GM13977 (cell line): ENCODE measurements at regions not wholly inside any gene's neighbourhood (a gene's known extent, or its start where the extent isn't known, plus 50 kb on each side); places are given as distances from the start of the nearest gene placed in this dataset.

Experiments used
- DNase-seq: peaks from one replicate; pipeline ENCODE4 v3.0.0; 2012; ENCODE audit warnings: low spot score
- in situ Hi-C: fragments of 300-500 bp; cut with MboI; formaldehyde crosslinking; loops from one replicate; pipeline ENCODE4 v1.12.0; 2022; ENCODE audit warnings: low sequenced_read_pairs, low pct_unique_long_range_greater_than_20kb, mixed read lengths, inconsistent platforms; ENCODE audit not compliant: unreplicated experiment
- TF ChIP-seq, protein P1 (sequence below): IDR thresholded peaks from 2 replicates; pipeline ENCODE4 v1.5.1; 2012; ENCODE audit warnings: mild to moderate bottlenecking, control low read depth; ENCODE audit not compliant: insufficient read depth; ENCODE audit errors: extremely low read depth, missing control alignments

DNA sequence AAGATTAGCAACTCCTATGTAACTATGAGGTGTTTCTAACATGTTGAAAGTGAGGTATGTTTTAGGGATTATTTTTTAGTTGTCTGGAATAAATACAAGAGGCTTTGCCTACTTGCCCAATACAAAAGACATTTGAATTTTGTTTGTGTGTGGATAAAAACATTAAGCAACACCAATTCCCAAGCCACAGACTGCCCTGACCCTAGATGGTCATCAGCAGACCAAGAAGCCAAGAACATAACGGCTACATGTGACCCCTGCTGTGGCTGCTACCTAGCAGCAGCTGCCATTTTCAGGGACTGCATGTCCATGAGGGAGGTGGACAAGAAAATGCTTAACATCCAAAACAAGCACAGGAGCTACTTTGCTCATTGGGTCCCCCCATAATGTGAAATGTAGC, 70.5 kb upstream of the QRFPR start:
- TF ChIP-seq, protein P1, sequence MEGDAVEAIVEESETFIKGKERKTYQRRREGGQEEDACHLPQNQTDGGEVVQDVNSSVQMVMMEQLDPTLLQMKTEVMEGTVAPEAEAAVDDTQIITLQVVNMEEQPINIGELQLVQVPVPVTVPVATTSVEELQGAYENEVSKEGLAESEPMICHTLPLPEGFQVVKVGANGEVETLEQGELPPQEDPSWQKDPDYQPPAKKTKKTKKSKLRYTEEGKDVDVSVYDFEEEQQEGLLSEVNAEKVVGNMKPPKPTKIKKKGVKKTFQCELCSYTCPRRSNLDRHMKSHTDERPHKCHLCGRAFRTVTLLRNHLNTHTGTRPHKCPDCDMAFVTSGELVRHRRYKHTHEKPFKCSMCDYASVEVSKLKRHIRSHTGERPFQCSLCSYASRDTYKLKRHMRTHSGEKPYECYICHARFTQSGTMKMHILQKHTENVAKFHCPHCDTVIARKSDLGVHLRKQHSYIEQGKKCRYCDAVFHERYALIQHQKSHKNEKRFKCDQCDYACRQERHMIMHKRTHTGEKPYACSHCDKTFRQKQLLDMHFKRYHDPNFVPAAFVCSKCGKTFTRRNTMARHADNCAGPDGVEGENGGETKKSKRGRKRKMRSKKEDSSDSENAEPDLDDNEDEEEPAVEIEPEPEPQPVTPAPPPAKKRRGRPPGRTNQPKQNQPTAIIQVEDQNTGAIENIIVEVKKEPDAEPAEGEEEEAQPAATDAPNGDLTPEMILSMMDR = no peak
- DNase-seq = no peak
- in situ Hi-C loops = loop anchor here (25.0 kb wide), 1 partner anchor 211 kb away; no protein-coding TSS in a partner anchor

DNA sequence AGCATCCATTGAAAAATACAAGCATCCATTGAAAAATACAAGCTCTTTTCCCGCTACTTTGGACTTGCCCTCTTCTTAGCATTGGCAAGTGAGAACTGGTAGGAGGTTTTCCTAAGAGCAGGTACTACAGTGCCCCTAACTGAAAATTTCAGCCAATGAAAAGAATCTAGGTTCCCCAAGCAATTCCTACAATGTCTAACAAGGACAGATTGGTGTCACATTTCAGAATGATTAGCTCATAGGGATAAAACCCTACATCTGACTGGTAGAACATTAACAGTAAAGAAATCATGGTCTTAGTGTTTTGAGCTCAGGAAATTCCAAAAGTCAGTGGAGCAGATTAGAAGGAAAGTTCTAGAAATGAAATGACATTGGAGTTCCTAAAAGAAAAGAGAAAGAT, 68.6 kb upstream of the QRFPR start:
- TF ChIP-seq, protein P1 = no peak
- in situ Hi-C loops = no loop called here
- DNase-seq = no peak

DNA sequence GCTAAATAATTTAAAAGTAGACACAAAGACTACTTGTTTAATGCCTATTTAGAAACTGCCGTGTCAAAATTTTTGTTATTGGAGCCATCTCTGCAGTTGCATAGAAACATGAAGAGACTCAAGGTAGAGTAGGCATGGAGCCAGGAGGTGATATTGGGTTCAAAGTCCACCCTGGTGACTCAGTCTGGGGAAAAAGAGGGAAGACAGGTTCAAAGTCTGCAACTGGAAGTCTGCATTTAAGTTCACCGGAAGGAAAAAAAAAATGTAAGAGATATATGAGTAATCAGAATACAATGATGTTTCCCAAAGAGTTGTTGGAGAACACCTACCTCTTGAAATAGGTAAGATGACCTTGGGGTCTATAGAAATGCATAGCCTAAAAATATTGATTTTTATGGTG, 67.4 kb upstream of the QRFPR start:
- DNase-seq = no peak
- in situ Hi-C loops = no loop called here
- TF ChIP-seq, protein P1 = no peak

DNA sequence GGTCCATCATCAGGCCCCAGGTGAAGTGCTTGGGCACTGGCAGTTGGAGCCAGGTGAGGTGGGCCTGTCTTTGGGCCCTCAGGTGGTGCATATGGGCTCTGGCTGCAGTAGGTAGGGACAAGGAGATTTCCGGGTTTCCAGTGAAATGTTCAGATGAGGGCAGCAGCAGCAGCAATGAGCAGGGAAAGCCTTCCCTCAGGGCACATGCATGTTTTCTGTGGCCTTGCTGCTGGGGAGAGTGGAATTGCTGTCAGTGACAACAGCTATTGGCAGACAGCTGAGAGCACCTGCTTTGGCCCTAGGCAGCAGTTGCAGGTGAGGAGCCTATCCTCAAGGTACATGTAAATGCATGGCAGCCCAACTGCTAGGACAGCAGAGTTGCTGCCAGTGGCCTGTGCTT, 58.9 kb upstream of the QRFPR start:
- TF ChIP-seq, protein P1 = no peak
- in situ Hi-C loops = no loop called here
- no peak for DNase-seq
